HG02798 (cell line): ENCODE measurements at regions not wholly inside any gene's neighbourhood (a gene's known extent, or its start where the extent isn't known, plus 50 kb on each side); places are given as distances from the start of the nearest gene placed in this dataset.
A peak's percentile ranks its signal among the peaks of the same experiment; 100 is the strongest.

Experiments
- ATAC-seq: cut with Tn5 transposase; IDR thresholded peaks from one replicate; pipeline ENCODE4 v1.9.1; 2021; ENCODE audit warnings: mild to moderate bottlenecking; ENCODE audit not compliant: unreplicated experiment, poor library complexity

- ATAC-seq: no peak
These were observed 362.7 kb upstream of the MIR17HG start for GRCh38 chr13:90984756-90985155.

- ATAC-seq: no peak
These were observed 352.5 kb upstream of the MIR17HG start for GRCh38 chr13:90995001-90995400.

- no peak for ATAC-seq
These were observed 351.9 kb upstream of the MIR17HG start for GRCh38 chr13:90995614-90996013.

GRCh38 chr13:90997951-90998350 is 349.5 kb upstream of the MIR17HG start:
- no peak for ATAC-seq

- ATAC-seq: no peak
These were observed 348.1 kb upstream of the MIR17HG start for GRCh38 chr13:90999401-90999800.

GRCh38 chr13:91001371-91001770 is 346.1 kb upstream of the MIR17HG start:
- no peak for ATAC-seq

- no peak for ATAC-seq
These were observed 332.8 kb upstream of the MIR17HG start for GRCh38 chr13:91014696-91015095.

GRCh38 chr13:91017031-91017668 is 330.3 kb upstream of the MIR17HG start:
- ATAC-seq: peak; percentile 99

- ATAC-seq: peak; percentile 29
These were observed 329.8 kb upstream of the MIR17HG start for GRCh38 chr13:91017669-91018053.

GRCh38 chr13:91020461-91021034 is 326.9 kb upstream of the MIR17HG start:
- no peak for ATAC-seq

GRCh38 chr13:91024157-91024792 is 323.2 kb upstream of the MIR17HG start:
- ATAC-seq: no peak

- no peak for ATAC-seq
These were observed 322.0 kb upstream of the MIR17HG start for GRCh38 chr13:91025442-91025841.

- no peak for ATAC-seq
These were observed 316.0 kb upstream of the MIR17HG start for GRCh38 chr13:91031508-91031907.

- ATAC-seq: no peak
These were observed 315.4 kb upstream of the MIR17HG start for GRCh38 chr13:91032104-91032503.

GRCh38 chr13:91036886-91037285 is 310.6 kb upstream of the MIR17HG start:
- ATAC-seq: no peak

- no peak for ATAC-seq
These were observed 304.6 kb upstream of the MIR17HG start for GRCh38 chr13:91042870-91043269.

GRCh38 chr13:91045351-91046034 is 302.0 kb upstream of the MIR17HG start:
- ATAC-seq: no peak

- ATAC-seq: no peak
These were observed 300.7 kb upstream of the MIR17HG start for GRCh38 chr13:91046715-91047327.

- no peak for ATAC-seq
These were observed 296.5 kb upstream of the MIR17HG start for GRCh38 chr13:91050970-91051369.

GRCh38 chr13:91052876-91053275 is 294.6 kb upstream of the MIR17HG start:
- ATAC-seq: no peak
